ENCODE measurements at regions not wholly inside any gene's neighbourhood (a gene's known extent, or its start where the extent isn't known, plus 50 kb on each side); places are given as distances from the start of the nearest gene placed in this dataset.

DNA sequence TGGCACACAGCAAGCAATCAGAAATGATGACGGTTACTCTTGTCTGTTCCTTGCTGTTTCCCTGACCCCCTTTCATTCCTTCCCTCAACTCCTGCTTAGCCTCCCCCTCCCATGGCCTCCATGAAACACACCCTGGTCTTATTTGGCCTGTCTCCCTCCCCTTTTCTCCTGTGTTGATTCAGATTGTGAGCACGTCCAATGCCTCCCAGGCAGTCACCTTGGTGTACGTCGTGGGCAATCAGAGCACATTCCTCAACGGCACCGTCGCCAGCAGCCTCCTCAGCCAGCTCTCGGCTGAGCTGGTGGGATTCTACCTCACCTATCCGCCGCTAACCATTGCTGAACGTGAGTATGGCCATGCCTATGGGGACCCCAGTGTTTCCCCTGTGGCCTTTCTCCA lies 141.1 kb downstream of the C11orf91 start:
- DNase-seq (ENCODE audit: low read depth in 2 of 2, low spot score in 1 of 2), result no peak

DNA sequence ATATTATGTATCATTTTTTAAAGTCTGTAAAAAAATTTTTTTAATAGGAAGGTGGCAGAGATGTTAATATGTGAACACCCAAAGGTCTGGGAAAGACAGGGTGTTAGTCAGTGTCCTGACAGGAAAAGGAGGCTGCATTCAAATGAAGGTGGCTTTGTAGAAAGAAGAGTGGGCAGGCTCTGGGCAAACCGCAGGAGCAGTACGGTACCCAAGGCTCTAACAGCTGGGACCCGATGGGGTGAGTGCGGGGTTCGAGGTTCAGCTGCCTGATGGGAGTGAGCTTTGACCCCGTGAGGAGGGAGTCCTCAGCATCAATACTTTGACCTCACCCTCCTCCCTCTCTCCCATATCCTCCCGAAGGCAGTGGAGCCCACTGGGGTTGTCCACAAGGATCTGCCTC lies 142.5 kb downstream of the C11orf91 start:
- DNase-seq (ENCODE audit: low read depth in 2 of 2, low spot score in 1 of 2), result no peak

DNA sequence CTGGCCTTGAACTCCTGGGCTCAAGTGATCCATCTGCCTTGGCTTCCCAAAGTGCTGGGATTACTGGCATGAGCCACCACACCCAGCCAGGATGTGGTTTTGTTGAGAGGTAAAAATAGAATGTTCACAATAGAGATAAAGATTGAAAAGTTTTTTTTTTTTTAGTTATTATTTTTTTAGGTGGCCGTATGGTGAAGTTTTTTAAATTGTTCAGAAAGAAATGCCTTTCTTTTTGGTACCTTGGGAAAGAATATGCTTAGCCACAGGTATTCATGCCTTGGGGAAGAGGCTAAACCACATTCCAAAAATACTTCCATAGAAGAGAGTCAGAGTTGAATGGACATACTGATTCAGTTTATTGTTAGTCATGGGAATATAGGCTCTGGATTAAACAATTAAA lies 143.4 kb downstream of the C11orf91 start:
- no peak for DNase-seq (ENCODE audit: low read depth in 2 of 2, low spot score in 1 of 2)

DNA sequence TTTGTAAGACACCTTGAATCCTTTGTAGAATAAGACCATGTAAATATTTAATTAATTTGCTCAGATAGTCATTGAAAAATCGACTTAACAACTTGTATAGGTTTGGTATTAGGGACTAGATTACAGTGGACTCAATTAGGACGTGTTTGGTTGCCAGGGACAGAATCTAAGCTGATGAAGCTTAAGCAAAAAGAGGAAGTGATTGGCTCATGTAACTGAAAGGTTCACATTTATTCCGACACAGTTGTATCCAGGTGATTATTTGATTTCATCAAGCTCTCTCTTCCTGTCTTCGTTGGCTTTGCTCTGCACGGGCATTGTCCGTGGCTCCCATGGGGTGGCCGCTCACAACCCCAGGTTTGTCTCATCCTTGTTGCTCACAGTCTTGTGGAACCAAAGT lies 146.4 kb downstream of the C11orf91 start:
- DNase-seq (ENCODE audit: low read depth in 2 of 2, low spot score in 1 of 2), result no peak

DNA sequence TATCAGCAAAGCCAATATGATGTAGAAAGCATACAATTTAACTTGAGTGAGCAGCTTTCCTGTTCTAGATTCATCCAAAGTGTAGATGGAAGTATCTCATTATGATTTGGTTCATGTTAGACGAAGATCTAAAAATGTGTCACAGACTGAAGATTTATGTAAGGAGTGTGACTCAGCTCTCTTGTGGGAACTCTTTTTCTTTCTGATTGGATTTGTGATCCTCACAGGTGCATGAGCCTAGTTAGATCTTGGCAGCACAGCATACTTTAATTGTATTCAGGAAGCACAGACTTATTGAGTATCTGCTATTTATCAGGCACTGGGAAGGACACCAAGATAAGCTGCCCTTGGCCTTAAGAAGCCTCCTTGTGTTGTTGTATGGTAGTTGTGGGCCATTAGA lies 147.1 kb downstream of the C11orf91 start:
- DNase-seq (ENCODE audit: low read depth in 2 of 2, low spot score in 1 of 2), result no peak

DNA sequence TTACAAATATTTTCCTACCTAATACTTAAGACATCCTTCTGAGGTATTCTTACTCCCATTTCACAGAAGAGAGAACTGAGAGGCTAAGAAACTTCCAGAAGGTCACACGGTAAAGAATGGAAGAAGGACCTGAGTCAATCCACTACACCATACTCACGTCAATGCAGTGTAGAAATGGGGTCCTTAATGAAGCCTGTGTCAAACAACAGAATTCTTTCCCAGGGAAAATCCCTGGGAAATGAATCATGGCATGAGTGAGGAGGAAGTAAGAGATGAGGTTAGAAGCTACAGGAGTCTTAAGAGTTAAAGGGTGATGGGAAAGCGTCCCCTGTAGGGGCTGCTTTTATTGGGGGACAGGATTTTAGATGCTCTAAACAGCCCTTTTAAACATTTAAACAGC lies 147.9 kb downstream of the C11orf91 start:
- DNase-seq (ENCODE audit: low read depth in 2 of 2, low spot score in 1 of 2), result no peak

DNA sequence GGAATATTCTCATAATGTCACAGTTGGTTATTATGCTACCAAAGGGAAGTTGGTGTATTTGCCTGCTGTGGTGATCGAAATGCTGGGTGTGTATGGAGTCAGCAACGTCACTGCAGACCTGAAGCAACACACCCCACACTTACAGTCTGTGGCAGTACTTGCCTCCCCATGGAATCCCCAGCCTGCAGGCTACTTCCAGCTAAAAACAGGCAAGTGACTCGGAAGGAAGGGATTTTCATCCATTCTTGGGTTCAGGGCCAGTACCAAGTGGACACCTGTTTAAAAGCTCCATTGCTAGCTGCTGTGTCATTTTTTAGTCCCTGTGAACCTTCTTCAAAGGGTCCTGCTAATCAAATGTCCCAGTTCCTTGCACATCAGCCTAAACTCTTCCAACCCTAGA lies 149.6 kb downstream of the C11orf91 start:
- no peak for DNase-seq (ENCODE audit: low read depth in 2 of 2, low spot score in 1 of 2)

DNA sequence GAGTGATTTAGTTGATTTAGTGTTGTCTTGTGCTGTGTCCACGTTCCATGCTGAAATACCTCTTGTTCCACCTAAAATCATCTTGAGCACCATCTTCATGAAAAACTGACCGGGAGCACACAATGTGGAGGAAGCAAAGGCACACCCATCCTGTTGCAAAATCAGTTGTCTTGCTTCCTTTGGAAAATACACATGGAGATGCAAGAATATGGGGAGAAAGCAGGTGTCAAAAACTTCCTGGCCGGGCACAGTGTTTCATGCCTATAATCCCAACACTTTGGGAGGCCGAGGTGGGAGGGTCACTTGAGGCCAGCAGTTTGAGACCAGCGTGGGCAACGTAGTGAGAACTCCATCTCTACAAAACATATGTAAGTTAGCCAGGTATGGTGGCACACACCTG lies 151.1 kb downstream of the C11orf91 start:
- DNase-seq (ENCODE audit: low read depth in 2 of 2, low spot score in 1 of 2), result no peak

DNA sequence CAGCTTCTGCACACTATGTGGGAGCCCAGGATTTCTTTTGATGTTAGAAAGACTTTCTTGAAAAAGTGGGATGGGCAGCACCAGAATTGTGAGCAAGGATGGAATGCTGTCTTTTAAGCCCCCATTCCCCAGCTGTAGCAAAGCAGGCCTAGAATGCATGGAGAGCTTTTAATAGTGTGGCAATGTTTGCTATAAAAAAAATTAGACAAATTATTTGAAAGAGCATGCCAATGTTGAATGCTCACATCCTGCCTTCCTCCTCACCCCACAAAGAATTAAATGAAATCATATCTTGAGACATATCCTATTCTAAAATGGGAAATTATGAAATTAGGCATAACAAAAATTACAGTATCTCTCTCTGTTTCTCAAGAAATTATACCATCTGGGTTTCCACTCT lies 154.7 kb downstream of the C11orf91 start:
- no peak for DNase-seq (ENCODE audit: low read depth in 2 of 2, low spot score in 1 of 2)

DNA sequence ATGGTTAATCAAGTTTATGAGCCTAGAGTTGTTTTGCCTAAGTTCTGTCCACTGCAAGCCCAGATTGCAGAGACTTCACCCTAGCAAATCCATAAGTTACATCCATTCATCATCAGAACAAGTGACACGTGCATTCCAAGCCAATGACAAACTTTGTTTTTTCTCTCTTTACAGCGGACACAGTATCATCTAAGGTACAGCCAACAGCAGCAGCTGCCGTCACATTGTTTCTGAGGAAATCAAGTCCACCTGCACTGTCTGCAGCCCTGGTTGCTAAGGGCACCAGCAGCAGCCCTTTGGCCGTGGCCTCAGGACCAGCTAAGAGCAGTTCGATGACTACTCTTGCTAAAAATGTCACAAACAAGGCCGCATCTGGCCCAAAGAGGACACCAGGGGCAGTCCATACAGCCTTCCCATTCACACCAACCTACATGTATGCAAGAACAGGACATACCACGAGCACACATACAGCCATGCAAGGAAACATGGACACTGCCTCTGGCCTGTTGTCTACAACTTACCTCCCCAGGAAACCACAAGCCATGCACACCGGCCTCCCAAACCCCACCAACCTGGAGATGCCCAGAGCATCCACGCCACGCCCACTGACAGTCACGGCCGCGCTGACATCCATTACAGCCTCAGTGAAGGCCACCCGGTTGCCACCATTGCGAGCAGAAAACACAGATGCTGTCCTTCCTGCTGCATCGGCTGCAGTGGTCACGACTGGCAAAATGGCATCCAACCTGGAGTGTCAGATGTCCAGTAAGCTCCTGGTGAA lies 155.8 kb downstream of the C11orf91 start:
- no peak for DNase-seq (ENCODE audit: low read depth in 2 of 2, low spot score in 1 of 2)

DNA sequence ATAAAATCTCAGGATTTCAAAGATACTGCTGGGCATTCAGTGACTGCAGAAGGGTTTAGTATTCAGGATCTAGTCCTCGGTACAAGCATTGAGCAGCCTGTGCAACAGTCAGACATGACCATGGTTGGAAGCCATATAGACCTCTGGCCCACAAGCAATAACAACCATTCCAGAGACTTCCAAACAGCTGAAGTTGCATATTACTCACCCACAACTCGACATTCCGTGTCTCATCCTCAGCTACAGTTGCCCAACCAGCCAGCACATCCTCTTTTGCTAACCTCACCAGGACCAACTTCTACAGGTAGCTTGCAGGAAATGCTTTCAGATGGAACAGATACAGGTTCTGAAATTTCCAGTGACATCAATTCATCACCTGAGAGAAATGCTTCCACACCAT lies 156.8 kb downstream of the C11orf91 start:
- no peak for DNase-seq (ENCODE audit: low read depth in 2 of 2, low spot score in 1 of 2)

DNA sequence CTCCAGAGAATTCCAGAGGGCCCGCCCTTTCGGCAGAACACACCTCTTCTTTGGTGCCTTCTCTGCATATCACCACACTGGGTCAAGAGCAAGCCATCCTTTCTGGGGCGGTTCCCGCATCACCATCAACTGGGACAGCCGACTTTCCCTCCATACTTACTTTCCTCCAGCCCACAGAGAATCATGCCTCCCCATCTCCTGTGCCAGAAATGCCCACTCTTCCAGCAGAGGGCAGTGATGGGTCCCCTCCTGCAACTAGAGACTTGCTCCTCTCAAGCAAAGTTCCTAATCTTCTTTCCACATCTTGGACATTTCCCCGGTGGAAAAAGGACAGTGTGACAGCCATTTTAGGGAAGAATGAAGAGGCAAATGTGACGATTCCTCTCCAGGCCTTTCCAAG lies 157.7 kb downstream of the C11orf91 start:
- peak in 1 of 2 donors; percentile 2 for DNase-seq (ENCODE audit: low read depth in 2 of 2, low spot score in 1 of 2)

DNA sequence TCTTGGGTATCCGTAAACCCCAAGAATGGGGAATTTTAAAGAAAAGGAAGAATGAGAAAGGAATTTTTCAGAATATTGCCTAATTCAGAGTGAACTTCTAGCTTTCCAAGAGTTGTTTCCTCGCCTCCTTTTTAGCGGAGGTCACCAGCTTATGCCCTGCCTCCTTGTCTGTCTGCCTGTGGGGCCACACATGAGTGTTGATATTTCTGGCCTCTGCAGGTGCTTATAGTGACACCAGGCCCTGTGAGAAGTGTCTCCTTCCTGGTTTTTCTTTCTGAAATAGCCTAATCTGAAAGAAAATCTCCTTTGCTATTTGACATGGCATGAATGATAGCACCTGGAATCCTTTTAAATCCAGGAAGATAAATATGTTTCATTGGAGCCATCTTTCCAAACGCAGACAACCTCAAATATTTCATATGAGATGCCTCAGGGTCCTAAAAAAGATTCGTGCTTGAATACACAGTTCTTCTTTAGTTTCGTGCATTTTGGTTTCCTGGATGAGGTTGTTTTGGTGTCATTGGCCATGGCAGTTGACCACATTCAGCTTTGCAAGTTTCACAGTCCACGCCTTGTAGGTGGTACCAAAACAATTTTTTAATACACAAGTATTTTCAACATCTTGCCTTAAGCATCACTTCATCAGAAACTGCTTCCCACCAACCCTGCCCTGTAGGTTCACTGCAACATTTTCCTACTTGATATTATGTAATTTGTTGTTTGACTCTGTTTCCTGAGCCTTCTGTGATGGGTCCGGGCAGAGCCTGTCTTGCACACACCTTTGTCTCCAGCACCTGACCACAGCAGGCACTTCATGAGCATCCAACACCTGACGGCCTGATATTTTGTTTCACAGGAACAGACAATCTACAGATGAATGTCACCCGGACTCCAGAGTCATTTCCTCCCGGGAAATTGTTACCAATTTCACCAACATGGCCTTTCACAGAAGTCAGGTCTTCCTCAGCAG lies 159.4 kb downstream of the C11orf91 start:
- DNase-seq (ENCODE audit: low read depth in 2 of 2, low spot score in 1 of 2), result no peak

DNA sequence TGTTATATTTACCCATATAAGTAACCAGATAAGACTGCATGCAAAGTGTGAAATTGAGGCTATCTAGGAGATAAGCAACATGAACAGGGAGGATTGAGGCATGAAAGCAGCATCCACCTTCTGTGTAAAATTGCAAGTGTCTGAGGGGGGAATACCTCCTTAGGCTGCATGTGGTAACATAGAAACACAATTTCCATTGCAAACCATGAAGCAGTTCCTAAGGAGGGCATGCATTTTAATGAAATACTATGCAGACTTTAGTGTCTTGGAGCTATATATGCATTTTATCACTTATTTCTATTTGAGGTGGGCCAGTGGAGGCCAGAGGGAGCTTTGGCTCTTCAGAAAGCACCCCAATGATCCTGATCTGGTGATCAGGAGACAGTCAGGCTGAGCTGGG lies 160.2 kb downstream of the C11orf91 start:
- no peak for DNase-seq (ENCODE audit: low read depth in 2 of 2, low spot score in 1 of 2)

DNA sequence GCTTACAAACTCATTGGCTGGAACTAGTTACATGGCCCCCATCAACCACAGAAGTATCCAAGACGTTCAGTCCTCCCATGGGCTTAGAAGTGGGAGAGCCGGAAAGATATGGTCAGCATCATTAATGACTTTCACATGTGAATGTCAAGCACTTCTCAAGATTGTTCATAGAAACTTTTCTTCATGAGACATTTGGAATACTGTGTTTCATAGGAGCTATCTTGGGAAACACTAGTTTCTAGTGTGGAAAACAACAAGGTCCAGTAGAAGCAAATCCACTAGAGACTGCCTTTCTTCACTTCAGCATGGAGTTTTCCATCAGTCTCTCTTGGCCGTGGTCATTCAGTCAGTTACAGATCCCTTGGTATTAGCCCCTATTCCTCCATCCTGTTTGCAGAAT lies 160.9 kb downstream of the C11orf91 start:
- DNase-seq (ENCODE audit: low read depth in 2 of 2, low spot score in 1 of 2), result no peak

DNA sequence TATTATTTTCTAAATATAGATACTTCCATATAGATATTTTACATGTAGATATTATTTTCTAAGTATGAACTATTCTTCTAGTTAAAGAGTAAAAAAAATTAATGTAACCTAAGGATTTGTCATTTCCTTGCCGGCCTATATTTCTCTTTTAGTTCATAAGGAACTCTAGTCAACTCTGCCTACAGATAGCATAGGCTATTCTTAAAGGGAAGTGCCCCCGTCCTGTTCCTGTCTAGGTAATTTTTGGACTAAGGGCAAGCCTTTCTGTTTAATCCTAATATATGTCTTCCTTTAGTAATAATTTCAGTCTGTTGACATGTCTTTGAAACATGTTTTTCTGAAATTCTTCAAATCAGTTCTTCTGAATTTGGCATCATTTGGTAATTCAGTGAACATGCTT lies 161.9 kb downstream of the C11orf91 start:
- no peak for DNase-seq (ENCODE audit: low read depth in 2 of 2, low spot score in 1 of 2)

DNA sequence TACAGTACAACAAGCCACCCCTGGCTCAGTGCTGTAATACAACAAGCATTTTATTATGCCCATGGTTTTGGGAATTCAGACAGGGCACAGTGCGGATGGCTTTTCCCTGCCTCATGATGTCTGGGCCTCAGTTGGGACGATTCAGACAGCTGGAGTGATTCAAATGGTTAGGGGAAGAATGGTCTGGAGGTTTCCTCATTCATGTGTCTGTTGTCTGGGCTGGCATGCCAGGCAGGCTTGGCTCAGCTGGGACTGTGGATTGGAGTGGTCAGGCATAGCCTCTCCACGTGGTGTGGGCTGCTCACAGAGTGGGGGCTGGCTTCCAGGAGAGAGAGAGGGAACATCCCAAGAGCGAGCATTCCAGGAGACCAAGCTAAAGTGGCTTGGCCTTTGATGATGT lies 164.4 kb downstream of the C11orf91 start:
- no peak for DNase-seq (ENCODE audit: low read depth in 2 of 2, low spot score in 1 of 2)

DNA sequence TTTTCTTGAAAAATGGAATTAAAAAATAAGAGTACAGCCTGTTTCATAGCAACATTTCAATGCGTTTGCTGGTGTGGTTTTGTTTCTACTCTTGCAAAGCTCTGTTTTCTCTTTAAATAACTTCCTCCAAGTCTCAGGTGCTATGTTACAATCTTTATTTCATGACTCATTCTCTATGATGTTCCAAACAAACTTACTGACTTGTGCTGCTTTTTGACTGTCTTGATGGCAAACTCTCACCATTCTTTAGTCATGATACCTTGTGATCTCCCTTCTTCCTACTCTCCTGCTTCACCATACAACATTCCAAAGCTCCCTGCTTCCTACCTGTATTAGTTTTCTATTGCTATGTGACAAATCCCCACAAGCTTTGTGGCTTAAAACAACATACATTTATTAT lies 166.1 kb downstream of the C11orf91 start:
- no peak for DNase-seq (ENCODE audit: low read depth in 2 of 2, low spot score in 1 of 2)

DNA sequence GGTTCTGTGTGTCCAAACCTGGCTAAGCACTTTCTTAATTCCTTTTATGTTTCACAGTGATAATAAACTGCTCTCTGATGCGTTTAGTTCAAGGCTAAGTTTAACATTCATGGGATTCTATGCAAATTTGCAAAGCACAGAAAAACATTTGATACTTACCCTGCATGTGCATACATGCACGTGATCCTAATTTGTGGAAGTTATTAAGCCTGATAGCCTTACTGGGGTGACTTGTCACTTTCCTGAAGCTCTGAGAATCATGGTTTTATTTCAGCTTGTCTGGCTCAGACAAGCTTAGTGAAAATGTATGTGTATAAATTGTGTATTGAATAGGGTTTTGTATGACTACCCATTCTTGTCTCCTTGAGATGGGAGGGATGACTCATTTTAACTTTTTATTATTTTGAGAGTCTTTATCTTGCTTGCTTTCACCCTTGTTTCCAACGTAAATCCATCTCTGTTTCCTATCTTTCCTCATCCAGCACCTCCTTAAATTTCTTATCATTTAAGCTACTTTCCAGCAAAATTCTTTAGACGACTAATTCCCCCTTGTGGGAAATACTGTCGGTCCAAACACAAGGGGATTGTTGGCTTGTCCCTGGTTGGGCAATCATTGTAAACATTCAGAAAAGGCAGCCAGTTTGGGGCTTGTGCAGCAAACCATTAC lies 167.1 kb downstream of the C11orf91 start:
- no peak for DNase-seq (ENCODE audit: low read depth in 2 of 2, low spot score in 1 of 2)

DNA sequence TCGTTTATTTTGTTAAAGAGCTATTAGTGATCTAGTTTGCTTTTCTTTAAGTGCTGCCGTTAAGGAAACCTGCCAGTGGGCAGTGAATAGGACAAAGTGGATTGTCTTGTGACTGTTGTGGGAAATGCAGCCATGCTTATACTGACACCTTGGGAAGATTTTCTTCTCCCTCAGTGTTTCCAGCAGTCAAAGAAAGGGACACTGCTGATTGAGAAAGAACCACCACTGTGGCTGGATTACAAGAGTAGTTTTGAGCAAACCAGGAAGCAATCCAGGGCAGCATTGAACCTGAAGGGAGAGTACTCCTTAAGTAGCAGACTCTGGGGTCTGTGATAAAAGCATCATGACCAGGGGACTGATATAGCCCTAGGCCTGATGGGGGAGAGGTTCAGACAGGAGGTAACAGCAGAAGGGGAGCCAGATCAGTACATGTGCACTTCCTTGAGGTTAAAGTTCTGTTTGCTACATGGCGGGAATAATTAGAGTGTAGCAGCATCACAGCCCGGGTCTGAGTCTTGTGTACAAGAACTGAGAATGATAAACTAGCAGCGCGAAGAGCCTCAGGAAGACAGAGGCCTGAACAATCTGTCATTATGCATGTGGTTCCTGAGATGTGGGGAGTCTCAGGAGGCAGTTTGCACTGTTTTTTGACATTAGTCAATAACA lies 167.8 kb downstream of the C11orf91 start:
- DNase-seq (ENCODE audit: low read depth in 2 of 2, low spot score in 1 of 2), result no peak

DNA sequence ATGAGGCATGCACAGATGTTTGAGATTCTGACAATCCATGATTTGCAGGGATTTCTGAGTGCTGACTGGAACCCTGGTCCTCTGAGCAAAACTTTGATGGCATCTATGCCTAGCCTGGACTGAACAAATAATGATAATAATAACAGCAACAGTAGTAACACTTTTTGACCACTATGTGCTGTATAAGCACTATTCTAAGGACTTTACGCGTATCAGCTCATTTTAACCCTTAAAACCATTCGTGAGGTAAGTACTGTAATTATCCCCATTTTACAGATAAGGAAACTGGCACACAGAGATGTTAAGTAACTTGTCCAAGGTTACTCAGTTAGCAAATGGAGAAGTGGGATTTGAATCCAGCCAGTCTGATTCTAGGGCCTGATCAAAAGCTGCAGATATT lies 168.4 kb downstream of the C11orf91 start:
- DNase-seq (ENCODE audit: low read depth in 2 of 2, low spot score in 1 of 2), result no peak

Data from stimulated activated CD8-positive, alpha-beta memory T cell treated with anti-CD3 and anti-CD28 coated beads, Interleukin-4, amount 100 ng/mL, for 4 hours (primary cell).